ENCODE measurements at regions not wholly inside any gene's neighbourhood (a gene's known extent, or its start where the extent isn't known, plus 50 kb on each side); places are given as distances from the start of the nearest gene placed in this dataset.

DNA sequence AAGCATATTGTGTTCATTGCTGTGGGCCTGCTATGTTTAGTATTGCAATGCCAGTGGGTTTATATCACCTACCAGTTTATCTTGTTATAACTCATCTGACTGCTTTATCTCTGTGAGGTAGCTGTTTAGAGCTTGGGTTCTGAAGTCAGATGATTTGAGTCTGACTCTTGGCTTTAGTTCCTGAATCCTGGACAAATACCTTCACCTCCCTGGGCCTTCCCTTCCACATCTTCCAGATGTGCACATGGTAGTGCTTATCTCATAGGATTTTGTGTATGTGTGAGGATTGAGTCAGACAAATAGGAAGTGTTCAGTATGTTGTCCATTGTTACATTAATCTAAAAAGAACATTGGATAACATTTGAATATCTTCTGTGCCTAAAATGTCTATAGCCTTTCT lies 63.5 kb upstream of the ANKRD10 start:
- TF ChIP-seq, protein P1, sequence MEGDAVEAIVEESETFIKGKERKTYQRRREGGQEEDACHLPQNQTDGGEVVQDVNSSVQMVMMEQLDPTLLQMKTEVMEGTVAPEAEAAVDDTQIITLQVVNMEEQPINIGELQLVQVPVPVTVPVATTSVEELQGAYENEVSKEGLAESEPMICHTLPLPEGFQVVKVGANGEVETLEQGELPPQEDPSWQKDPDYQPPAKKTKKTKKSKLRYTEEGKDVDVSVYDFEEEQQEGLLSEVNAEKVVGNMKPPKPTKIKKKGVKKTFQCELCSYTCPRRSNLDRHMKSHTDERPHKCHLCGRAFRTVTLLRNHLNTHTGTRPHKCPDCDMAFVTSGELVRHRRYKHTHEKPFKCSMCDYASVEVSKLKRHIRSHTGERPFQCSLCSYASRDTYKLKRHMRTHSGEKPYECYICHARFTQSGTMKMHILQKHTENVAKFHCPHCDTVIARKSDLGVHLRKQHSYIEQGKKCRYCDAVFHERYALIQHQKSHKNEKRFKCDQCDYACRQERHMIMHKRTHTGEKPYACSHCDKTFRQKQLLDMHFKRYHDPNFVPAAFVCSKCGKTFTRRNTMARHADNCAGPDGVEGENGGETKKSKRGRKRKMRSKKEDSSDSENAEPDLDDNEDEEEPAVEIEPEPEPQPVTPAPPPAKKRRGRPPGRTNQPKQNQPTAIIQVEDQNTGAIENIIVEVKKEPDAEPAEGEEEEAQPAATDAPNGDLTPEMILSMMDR (IDR thresholded peaks at IDR 0.05) = no peak
- TF ChIP-seq EP300 (IDR thresholded peaks at IDR 0.05) = no peak
- TF ChIP-seq POLR2A (IDR thresholded peaks at IDR 0.05) = no peak

Data from gastroesophageal sphincter (tissue), 3 donors.